ENCODE measurements at regions not wholly inside any gene's neighbourhood (a gene's known extent, or its start where the extent isn't known, plus 50 kb on each side); places are given as distances from the start of the nearest gene placed in this dataset.
"Not testable (repeated sequence)": the region's sequence is repeated elsewhere in the genome, so short reads cannot be mapped to it uniquely, and the experiment has no call there.

- intact Hi-C loops (cut with DNase I, micrococcal nuclease) = no loop called here
- Mint-ChIP-seq H3K27me3 (peaks cover 2% of the 10 kb centered on the region), H3K9me3 (ENCODE audit: low read depth) (no peaks in the 10 kb centered on the region), H3K27ac (no peak overlapping the region), H3K36me3 (ENCODE audit: low read depth) (no peaks in the 10 kb centered on the region), H3K4me1 (no peaks in the 10 kb centered on the region), H3K4me3 (no peak overlapping the region)
- ChIA-PET POLR2A (no interaction called here), CTCF (no interaction called here)
- DNase-seq (no peak), ATAC-seq (no peak)
These were observed 299.3 kb downstream of the DLEU7 start for GRCh38 chr13:50544211-50544610.

GRCh38 chr13:50547175-50547574 lies 296.3 kb downstream of the DLEU7 start:
- POLR2A ChIA-PET; H3K27ac Mint-ChIP-seq; DNase-seq; H3K4me1 Mint-ChIP-seq; H3K36me3 Mint-ChIP-seq (ENCODE audit: low read depth); CTCF ChIA-PET; H3K27me3 Mint-ChIP-seq; ATAC-seq; H3K9me3 Mint-ChIP-seq (ENCODE audit: low read depth); H3K4me3 Mint-ChIP-seq; intact Hi-C loops (cut with DNase I, micrococcal nuclease): not testable (repeated sequence)

- ATAC-seq (no peak), DNase-seq (no peak)
- H3K4me3 Mint-ChIP-seq = no peak overlapping the region
- H3K27me3 Mint-ChIP-seq = no peaks in the 10 kb centered on the region
- ChIA-PET POLR2A (no interaction called here), CTCF (no interaction called here)
- H3K36me3 Mint-ChIP-seq (ENCODE audit: low read depth) = no peaks in the 10 kb centered on the region
- H3K9me3 Mint-ChIP-seq (ENCODE audit: low read depth) = no peaks in the 10 kb centered on the region
- intact Hi-C loops (cut with DNase I, micrococcal nuclease) = no loop called here
- H3K4me1 Mint-ChIP-seq = no peaks in the 10 kb centered on the region
- H3K27ac Mint-ChIP-seq = no peak overlapping the region
These were observed 294.9 kb downstream of the DLEU7 start for GRCh38 chr13:50548586-50548985.

- no peak for ATAC-seq
These were observed 294.1 kb downstream of the DLEU7 start for GRCh38 chr13:50549221-50549942.

GRCh38 chr13:50550151-50550550 lies 293.3 kb downstream of the DLEU7 start:
- H3K4me3 Mint-ChIP-seq = no peak overlapping the region
- no peaks in the 10 kb centered on the region for H3K4me1 Mint-ChIP-seq
- ATAC-seq (no peak), DNase-seq (no peak)
- ChIA-PET POLR2A (no interaction called here), CTCF (interaction anchor here (0.7 kb wide), 1 partner anchor 251 kb away, joined by 4 read pairs; no protein-coding TSS in a partner anchor)
- intact Hi-C loops (cut with DNase I, micrococcal nuclease) = no loop called here
- H3K36me3 Mint-ChIP-seq (ENCODE audit: low read depth) = no peaks in the 10 kb centered on the region
- no peaks in the 10 kb centered on the region for H3K9me3 Mint-ChIP-seq (ENCODE audit: low read depth)
- H3K27me3 Mint-ChIP-seq = no peaks in the 10 kb centered on the region
- no peak overlapping the region for H3K27ac Mint-ChIP-seq

More at GRCh38 chr13:50549221-50549942, 294.1 kb downstream of the DLEU7 start:
- Mint-ChIP-seq H3K36me3 (ENCODE audit: low read depth) (no peaks in the 10 kb centered on the region), H3K9me3 (ENCODE audit: low read depth) (no peaks in the 10 kb centered on the region), H3K4me3 (no peak overlapping the region), H3K27me3 (no peaks in the 10 kb centered on the region), H3K27ac (no peak overlapping the region), H3K4me1 (no peaks in the 10 kb centered on the region)
- no peak for DNase-seq
- POLR2A ChIA-PET = interaction anchor here (0.6 to 0.7 kb wide), 2 partner anchors 15 to 230 kb away, joined by 3 read pairs; no protein-coding TSS in a partner anchor
- CTCF ChIA-PET = interaction anchor here (0.7 kb wide), 1 partner anchor 252 kb away, joined by 4 read pairs; no protein-coding TSS in a partner anchor
- intact Hi-C loops (cut with DNase I, micrococcal nuclease) = no loop called here

GRCh38 chr13:50552424-50552966 lies 291.0 kb downstream of the DLEU7 start:
- intact Hi-C loops (cut with DNase I, micrococcal nuclease) = no loop called here
- CTCF ChIA-PET = no interaction called here

GRCh38 chr13:50561739-50562138 lies 281.8 kb downstream of the DLEU7 start:
- Mint-ChIP-seq H3K36me3 (ENCODE audit: low read depth) (no peaks in the 10 kb centered on the region), H3K27me3 (peaks cover 2% of the 10 kb centered on the region), H3K4me3 (no peak overlapping the region), H3K4me1 (no peaks in the 10 kb centered on the region), H3K9me3 (ENCODE audit: low read depth) (peaks cover 2% of the 10 kb centered on the region), H3K27ac (no peak overlapping the region)
- intact Hi-C loops (cut with DNase I, micrococcal nuclease) = no loop called here
- ATAC-seq = no peak
- ChIA-PET CTCF (no interaction called here), POLR2A (no interaction called here)
- no peak for DNase-seq

More at GRCh38 chr13:50552424-50552966, 291.0 kb downstream of the DLEU7 start:
- DNase-seq (no peak), ATAC-seq (no peak)
- POLR2A ChIA-PET = no interaction called here
- Mint-ChIP-seq H3K4me3 (no peak overlapping the region), H3K9me3 (ENCODE audit: low read depth) (no peaks in the 10 kb centered on the region), H3K36me3 (ENCODE audit: low read depth) (no peaks in the 10 kb centered on the region), H3K27ac (no peak overlapping the region), H3K4me1 (no peaks in the 10 kb centered on the region), H3K27me3 (no peaks in the 10 kb centered on the region)

- Mint-ChIP-seq H3K4me3 (no peak overlapping the region), H3K36me3 (ENCODE audit: low read depth) (peaks cover 1% of the 10 kb centered on the region), H3K9me3 (ENCODE audit: low read depth) (peaks cover 11% of the 10 kb centered on the region), H3K27ac (no peak overlapping the region), H3K27me3 (peaks cover 2% of the 10 kb centered on the region), H3K4me1 (no peaks in the 10 kb centered on the region)
- CTCF ChIA-PET = interaction anchor here (1.5 kb wide), 1 partner anchor 9 kb away, joined by 3 read pairs; no protein-coding TSS in a partner anchor
- intact Hi-C loops (cut with DNase I, micrococcal nuclease) = no loop called here
- DNase-seq = no peak
- POLR2A ChIA-PET = no interaction called here
- ATAC-seq = no peak
These were observed 276.8 kb downstream of the DLEU7 start for GRCh38 chr13:50566646-50567045.

GRCh38 chr13:50572129-50572528 lies 271.4 kb downstream of the DLEU7 start:
- ChIA-PET POLR2A (no interaction called here), CTCF (no interaction called here)
- H3K9me3 Mint-ChIP-seq (ENCODE audit: low read depth) = peaks cover 8% of the 10 kb centered on the region
- no peak for DNase-seq
- H3K36me3 Mint-ChIP-seq (ENCODE audit: low read depth) = peaks cover 1% of the 10 kb centered on the region
- intact Hi-C loops (cut with DNase I, micrococcal nuclease) = no loop called here
- H3K27ac Mint-ChIP-seq = no peak overlapping the region
- H3K4me3 Mint-ChIP-seq = no peak overlapping the region
- no peaks in the 10 kb centered on the region for H3K4me1 Mint-ChIP-seq
- no peak for ATAC-seq
- peaks cover 2% of the 10 kb centered on the region for H3K27me3 Mint-ChIP-seq

GRCh38 chr13:50573066-50573465 lies 270.4 kb downstream of the DLEU7 start:
- intact Hi-C loops (cut with DNase I, micrococcal nuclease) = no loop called here
- no peak overlapping the region for H3K4me3 Mint-ChIP-seq
- no peaks in the 10 kb centered on the region for H3K4me1 Mint-ChIP-seq
- H3K36me3 Mint-ChIP-seq (ENCODE audit: low read depth) = peaks cover 1% of the 10 kb centered on the region
- H3K9me3 Mint-ChIP-seq (ENCODE audit: low read depth) = peaks cover 4% of the 10 kb centered on the region
- H3K27me3 Mint-ChIP-seq = peaks cover 2% of the 10 kb centered on the region
- ChIA-PET POLR2A (no interaction called here), CTCF (interaction anchor here (0.6 kb wide), 1 partner anchor 71 kb away, joined by 5 read pairs; no protein-coding TSS in a partner anchor)
- no peak for ATAC-seq
- no peak overlapping the region for H3K27ac Mint-ChIP-seq
- DNase-seq = no peak

GRCh38 chr13:50574731-50575130 lies 268.8 kb downstream of the DLEU7 start:
- H3K27me3 Mint-ChIP-seq = peaks cover 2% of the 10 kb centered on the region
- H3K9me3 Mint-ChIP-seq (ENCODE audit: low read depth) = peaks cover 3% of the 10 kb centered on the region
- DNase-seq (no peak), ATAC-seq (no peak)
- intact Hi-C loops (cut with DNase I, micrococcal nuclease) = no loop called here
- peaks cover 1% of the 10 kb centered on the region for H3K36me3 Mint-ChIP-seq (ENCODE audit: low read depth)
- ChIA-PET CTCF (interaction anchor here (0.7 kb wide), 1 partner anchor 489 kb away, joined by 3 read pairs; no protein-coding TSS in a partner anchor), POLR2A (no interaction called here)
- H3K4me3 Mint-ChIP-seq = no peak overlapping the region
- H3K27ac Mint-ChIP-seq = no peak overlapping the region
- no peaks in the 10 kb centered on the region for H3K4me1 Mint-ChIP-seq

- intact Hi-C loops (cut with DNase I, micrococcal nuclease) = no loop called here
- H3K27ac Mint-ChIP-seq = no peak overlapping the region
- peaks cover 2% of the 10 kb centered on the region for H3K27me3 Mint-ChIP-seq
- ChIA-PET CTCF (interaction anchor here (0.7 to 1.5 kb wide), 2 partner anchors 9 to 489 kb away, joined by 3 read pairs; no protein-coding TSS in a partner anchor), POLR2A (no interaction called here)
- DNase-seq = no peak
- no peaks in the 10 kb centered on the region for H3K4me1 Mint-ChIP-seq
- no peak for ATAC-seq
- H3K9me3 Mint-ChIP-seq (ENCODE audit: low read depth) = peaks cover 3% of the 10 kb centered on the region
- H3K36me3 Mint-ChIP-seq (ENCODE audit: low read depth) = peaks cover 1% of the 10 kb centered on the region
- H3K4me3 Mint-ChIP-seq = no peak overlapping the region
These were observed 268.4 kb downstream of the DLEU7 start for GRCh38 chr13:50575138-50575537.

Measured in activated CD4-positive, alpha-beta T cell treated with anti-CD3 and anti-CD28 coated beads for 36 hours (primary cell).